K562 (cell line): ENCODE measurements at regions not wholly inside any gene's neighbourhood (a gene's known extent, or its start where the extent isn't known, plus 50 kb on each side); places are given as distances from the start of the nearest gene placed in this dataset.

Source experiments
- ATAC-seq: fragments of 200-7000 bp; cut with Tn5 transposase; 3 replicates; pipeline ENCODE4 v1.9.1; 2020; ENCODE audit warnings: moderate library complexity
- BruUV-seq: library from RNA; stranded (reverse); fragments of 400-500 nt; replicated peaks from 2 replicates; lab custom pipeline; 2021; lab: Mats Ljungman, UMichigan
- CTCF ChIA-PET: fragments of 300-600 bp; formaldehyde crosslinking; extraction: SDS; loops from one replicate; lab custom pipeline; 2021; ENCODE audit warnings: low intra/inter-chr PET ratio; lab: Yijun Ruan, JAX
- POLR2A ChIA-PET: fragments of 300-600, 350-650 bp; sonication (Branson Sonifier 250); formaldehyde crosslinking; extraction: SDS; loops from one replicate; lab custom pipeline; 2021; ENCODE audit warnings: antibody characterized with exemption, inconsistent platforms; lab: Yijun Ruan, JAX
- DNase-seq, 4 experiments: peaks; one replicate each; pipeline versions ENCODE4 v3.0.0 to v3.0.0-alpha.2; 2011 to 2018; ENCODE audit warnings: low spot score in 3 of 4, mixed read lengths in 3 of 4; ENCODE audit errors: extremely low read depth in 1 of 4
- FAIRE-seq: peaks from 2 replicates; lab custom pipeline; 2011; peaks lifted over from hg19 to GRCh38; lab: Jason Lieb, UNC
- H2AFZ ChIP-seq: 2 replicates; pipeline ENCODE4 v1.6.0; 2011; ENCODE audit warnings: low read depth, low read length, control low read depth, inconsistent platforms
- H3K27ac ChIP-seq: fragments of 200-600 bp; 3 replicates; pipeline ENCODE4 v1.8.0; 2011; ENCODE audit warnings: low read depth, mild to moderate bottlenecking, control low read depth, inconsistent platforms, low read length, moderate library complexity, mixed read lengths; ENCODE audit errors: extremely low read depth
- H3K27me3 ChIP-seq, 2 experiments: fragments of 300-600 bp in 1 of 2; 2 replicates in 1 of 2; 3 replicates in 1 of 2; pipeline versions ENCODE4 v1.6.0 to v1.8.0; 2011; ENCODE audit warnings: inconsistent platforms in 2 of 2, low read length in 2 of 2, mild to moderate bottlenecking in 1 of 2, mixed read lengths in 1 of 2, moderate library complexity in 1 of 2; ENCODE audit not compliant: control insufficient read depth in 2 of 2, insufficient read depth in 2 of 2
- H3K36me3 ChIP-seq: fragments of 300-600 bp; 3 replicates; pipeline ENCODE4 v1.8.0; 2011; ENCODE audit warnings: mild to moderate bottlenecking, low read length, inconsistent platforms; ENCODE audit not compliant: control insufficient read depth, insufficient read depth
- H3K4me1 ChIP-seq, 2 experiments: fragments of 200-600 bp in 1 of 2; replicated peaks in 1 of 2; 2 replicates in 1 of 2; 3 replicates in 1 of 2; pipeline versions ENCODE4 v1.5.1 to v1.8.0; 2011; ENCODE audit warnings: inconsistent platforms in 2 of 2, low read length in 2 of 2, mild to moderate bottlenecking in 1 of 2, mixed read lengths in 1 of 2, moderate library complexity in 1 of 2; ENCODE audit not compliant: control insufficient read depth in 2 of 2, insufficient read depth in 2 of 2
- H3K4me2 ChIP-seq: 2 replicates; pipeline ENCODE4 v1.6.1; 2011; ENCODE audit warnings: low read length, control low read depth, inconsistent platforms, mixed read lengths; ENCODE audit not compliant: insufficient read depth
- H3K4me3 ChIP-seq: fragments of 200-600 bp; sonication (generic), shearing (Covaris generic); 2 replicates; pipeline ENCODE4 v1.5.1; 2016; ENCODE audit warnings: control low read depth, inconsistent platforms
- H3K79me2 ChIP-seq: fragments of 200-600 bp; 3 replicates; pipeline ENCODE4 v1.8.0; 2011; ENCODE audit warnings: low read length, inconsistent platforms; ENCODE audit not compliant: control insufficient read depth, insufficient read depth
- H3K9ac ChIP-seq, 2 experiments: 2 replicates each; pipeline versions ENCODE4 v1.6.0 to v1.6.1; 2011; ENCODE audit warnings: low read depth in 2 of 2, low read length in 2 of 2, control low read depth in 1 of 2, inconsistent platforms in 1 of 2, mild to moderate bottlenecking in 1 of 2, mixed read lengths in 1 of 2; ENCODE audit not compliant: insufficient read depth in 1 of 2
- H3K9me1 ChIP-seq: one replicate; pipeline ENCODE4 v1.6.0; 2011; ENCODE audit warnings: inconsistent platforms, mild to moderate bottlenecking, low read length, moderate library complexity; ENCODE audit not compliant: control insufficient read depth, insufficient read depth
- H3K9me3 ChIP-seq: replicated peaks from 2 replicates; pipeline ENCODE4 v1.5.1; 2011; ENCODE audit warnings: low read depth, low read length, inconsistent platforms; ENCODE audit not compliant: control insufficient read depth, insufficient read depth
- H4K20me1 ChIP-seq: replicated peaks from 2 replicates; pipeline ENCODE4 v1.6.1; 2011; ENCODE audit warnings: low read length, inconsistent platforms, mixed read lengths; ENCODE audit not compliant: control insufficient read depth, insufficient read depth
- DACH1 ChIP-seq: fragments of 450-650 bp; IDR thresholded peaks from 2 replicates; pipeline ENCODE4 v1.6.1; 2018; ENCODE audit not compliant: partially characterized antibody
- DDX20 ChIP-seq: fragments of 450-650 bp; IDR thresholded peaks from 2 replicates; pipeline ENCODE4 v1.6.1; 2016; ENCODE audit warnings: missing genetic modification characterization, low read depth, mild to moderate bottlenecking, missing compliant biosample characterization, moderate library complexity
- EP300 ChIP-seq: IDR thresholded peaks from 2 replicates; pipeline ENCODE4 v1.6.1; 2012; ENCODE audit warnings: low read length, improper control_type of control experiment
- MEIS2 ChIP-seq: fragments of 450-650 bp; IDR thresholded peaks from 2 replicates; pipeline ENCODE4 v1.6.1; 2014; ENCODE audit warnings: mild to moderate bottlenecking; ENCODE audit not compliant: partially characterized antibody
- NUFIP1 ChIP-seq: fragments of 450-650 bp; IDR thresholded peaks from 2 replicates; pipeline ENCODE4 v1.6.1; 2018; ENCODE audit not compliant: partially characterized antibody
- RBM25 ChIP-seq: fragments of 200-400 bp; formaldehyde crosslinking; IDR thresholded peaks from 2 replicates; pipeline ENCODE4 v1.6.1; 2018; ENCODE audit warnings: low read length, low read depth, moderate library complexity; ENCODE audit not compliant: severe bottlenecking
- SMAD2 ChIP-seq: fragments of 150-350 bp; IDR thresholded peaks from 2 replicates; pipeline ENCODE4 v1.6.1; 2014; ENCODE audit warnings: low read depth, mild to moderate bottlenecking, low read length
- SMARCA5 ChIP-seq: fragments of 450-650 bp; IDR thresholded peaks from 2 replicates; pipeline ENCODE4 v1.6.1; 2016
- SRF ChIP-seq, 2 experiments: fragments of 250-450, 450-650 bp in 1 of 2; sonication (Bioruptor Pico) in 1 of 2; sonication (generic) in 1 of 2; formaldehyde crosslinking; IDR thresholded peaks; 2 replicates each; pipeline versions ENCODE4 v1.5.0 to v1.5.1; 2020 to 2022; ENCODE audit warnings: mild to moderate bottlenecking in 1 of 2, missing genetic modification reagents in 1 of 2
- TEAD2 ChIP-seq: fragments of 450-650 bp; IDR thresholded peaks from 2 replicates; pipeline ENCODE4 v1.6.1; 2016; ENCODE audit warnings: missing genetic modification characterization, control low read depth, missing compliant biosample characterization
- TOE1 ChIP-seq, 2 experiments: fragments of 450-650 bp in 1 of 2; sonication (generic) in 1 of 2; formaldehyde crosslinking in 1 of 2; IDR thresholded peaks; 2 replicates each; pipeline versions ENCODE4 v1.7.1 to v1.8.0; 2016 to 2022; ENCODE audit warnings: borderline replicate concordance in 2 of 2, mild to moderate bottlenecking in 2 of 2, antibody characterized with exemption in 1 of 2, inconsistent platforms in 1 of 2, low read depth in 1 of 2, missing genetic modification reagents in 1 of 2, moderate library complexity in 1 of 2
- ZBTB11 ChIP-seq, 3 experiments: fragments of 200-800 bp in 1 of 3; fragments of 250-450 bp in 1 of 3; fragments of 450-650 bp in 1 of 3; sonication (Bioruptor Pico) in 1 of 3; sonication (Bioruptor generic) in 1 of 3; formaldehyde crosslinking in 1 of 3; IDR thresholded peaks; 2 replicates each; pipeline versions ENCODE4 v1.6.1 to v1.8.0; 2016 to 2022; ENCODE audit warnings: mild to moderate bottlenecking in 2 of 3, missing genetic modification characterization in 2 of 3, missing compliant biosample characterization in 1 of 3, moderate library complexity in 1 of 3
- ZBTB8A ChIP-seq: fragments of 450-650 bp; IDR thresholded peaks from 2 replicates; pipeline ENCODE4 v1.6.1; 2018; ENCODE audit warnings: mild to moderate bottlenecking, moderate library complexity; ENCODE audit not compliant: partially characterized antibody
- ZNF764 ChIP-seq: fragments of 250-450 bp; sonication (Bioruptor Pico); IDR thresholded peaks from 2 replicates; pipeline ENCODE4 v1.4.0; 2020; ENCODE audit warnings: low read depth, mild to moderate bottlenecking, moderate library complexity
- WGBS: fragments of 100-300 bp; shearing (Covaris generic); methylation state at CpG from one replicate; pipeline ENCODE4 v1.1.6; 2016; ENCODE audit warnings: low coverage, mixed read lengths; ENCODE audit not compliant: insufficient coverage; ENCODE audit errors: missing lambda C conversion rate; 5-methylcytosine and 5-hydroxymethylcytosine counted together
- in situ Hi-C: fragments of 300-500 bp; cut with MboI; formaldehyde crosslinking; loops from 4 replicates; pipeline ENCODE4 v1.15.0; 2018; ENCODE audit warnings: inconsistent platforms, mixed read lengths
- intact Hi-C: fragments of 100-400 bp; cut with micrococcal nuclease; formaldehyde crosslinking; loops from 2 replicates; pipeline ENCODE4 v1.14.2; 2022

- Histone ChIP-seq H3K9ac (no peak overlapping the region), H2AFZ (no peak overlapping the region), H3K9me1 (no peaks in the 10 kb centered on the region), H3K4me3 (no peak overlapping the region), H3K4me2 (no peak overlapping the region), H3K27me3 (no peaks in the 10 kb centered on the region), H3K4me1 (no peaks in the 10 kb centered on the region), H3K9me3 (no peaks in the 10 kb centered on the region), H4K20me1 (no peaks in the 10 kb centered on the region), H3K36me3 (no peaks in the 10 kb centered on the region), H3K79me2 (no peaks in the 10 kb centered on the region), H3K27ac (no peak overlapping the region)
- BruUV-seq, result no TSS peak
- FAIRE-seq (no peak), DNase-seq (no peak), ATAC-seq (no peak)
- intact Hi-C loops (no loop called here), in situ Hi-C loops (no loop called here)
- 0% methylated on average over 9 of the region's 21 CpGs for WGBS
- ChIA-PET POLR2A (no interaction called here), CTCF (no interaction called here)
- TF ChIP-seq ZBTB8A (no peak), NUFIP1 (no peak), EP300 (no peak), DDX20 (no peak), TOE1 (IDR thresholded peaks at IDR 0.05; ENCODE audit: borderline replicate concordance) (no peak), TOE1 (CRISPR knock-in tag; IDR thresholded peaks at IDR 0.05; ENCODE audit: borderline replicate concordance, low read depth) (no peak), SRF (CRISPR knock-in tag; IDR thresholded peaks at IDR 0.05) (no peak), ZBTB11 (CRISPR knock-in tag; IDR thresholded peaks at IDR 0.05) (no peak), DACH1 (no peak), SMARCA5 (no peak), SMAD2 (no peak), RBM25 (no peak), ZNF764 (CRISPR knock-in tag) (no peak), MEIS2 (no peak), TEAD2 (tag) (no peak)
Observed at GRCh38 chr3:86731501-86731901, 259.4 kb downstream of the VGLL3 start.
